ENCODE measurements at regions not wholly inside any gene's neighbourhood (a gene's known extent, or its start where the extent isn't known, plus 50 kb on each side); places are given as distances from the start of the nearest gene placed in this dataset.

DNA sequence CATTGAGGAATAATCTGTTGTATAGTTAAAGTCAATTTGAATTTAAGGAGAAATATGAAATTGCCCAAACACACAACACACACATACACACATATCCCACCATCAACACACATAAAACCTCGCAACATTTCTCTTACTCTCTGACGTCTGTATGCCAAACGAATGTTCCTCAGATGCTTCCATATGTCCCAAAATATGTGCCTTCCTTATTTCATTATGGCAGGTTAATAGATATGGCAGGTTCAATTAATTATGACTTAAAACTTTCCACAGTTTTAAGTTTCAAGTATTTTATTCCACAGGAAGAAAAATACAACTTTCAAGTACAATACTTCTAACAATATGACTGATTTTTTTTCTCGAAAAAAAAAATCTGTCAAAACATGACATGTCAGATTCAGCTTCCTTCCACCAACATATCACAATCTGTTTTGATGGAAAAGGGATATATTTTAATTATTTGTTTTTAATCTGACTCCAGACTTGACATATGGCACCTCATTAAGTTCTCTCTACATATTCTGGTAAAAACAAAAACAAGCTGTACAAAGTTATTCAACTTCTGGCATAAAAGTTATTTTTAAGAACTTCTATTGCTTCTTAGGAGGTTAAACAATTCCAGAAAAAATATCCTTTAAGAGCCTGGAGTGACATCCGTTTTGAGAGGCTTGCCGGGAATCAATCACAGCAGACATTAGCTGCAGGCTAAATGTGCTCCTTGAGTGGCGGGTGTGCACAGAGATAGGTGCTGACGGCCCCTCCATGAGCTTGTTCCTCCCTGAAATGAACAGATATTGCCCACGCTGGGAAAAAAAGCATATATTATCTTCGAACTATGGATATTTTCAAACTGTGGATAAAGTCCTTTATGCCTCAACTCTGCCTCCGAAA, 812.7 kb downstream of the DCDC2C start:
- DNase-seq, result no peak

DNA sequence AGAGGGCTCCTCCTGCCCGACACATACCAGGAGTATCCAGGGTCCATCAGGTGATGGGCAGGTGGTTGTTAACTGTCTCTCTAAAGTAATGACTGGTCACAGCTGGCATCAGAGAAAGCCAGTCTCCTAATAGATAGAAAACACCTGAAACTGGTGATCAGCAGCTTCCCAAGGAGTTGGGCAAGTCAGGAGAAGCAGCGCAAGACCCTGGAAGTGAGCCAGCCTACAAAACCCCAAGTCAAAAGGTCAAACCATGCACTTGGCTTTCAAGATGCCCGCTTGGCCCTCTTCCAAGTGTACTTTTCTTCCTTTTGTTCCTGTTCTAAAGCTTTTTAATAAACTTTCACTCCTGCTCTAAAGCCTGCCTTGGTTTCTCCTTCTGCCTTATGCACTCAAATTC, 815.2 kb downstream of the DCDC2C start:
- no peak for DNase-seq

- DNase-seq, result no peak
Measured at GRCh38 chr2:4522498-4523421, 819.4 kb downstream of the DCDC2C start.

DNA sequence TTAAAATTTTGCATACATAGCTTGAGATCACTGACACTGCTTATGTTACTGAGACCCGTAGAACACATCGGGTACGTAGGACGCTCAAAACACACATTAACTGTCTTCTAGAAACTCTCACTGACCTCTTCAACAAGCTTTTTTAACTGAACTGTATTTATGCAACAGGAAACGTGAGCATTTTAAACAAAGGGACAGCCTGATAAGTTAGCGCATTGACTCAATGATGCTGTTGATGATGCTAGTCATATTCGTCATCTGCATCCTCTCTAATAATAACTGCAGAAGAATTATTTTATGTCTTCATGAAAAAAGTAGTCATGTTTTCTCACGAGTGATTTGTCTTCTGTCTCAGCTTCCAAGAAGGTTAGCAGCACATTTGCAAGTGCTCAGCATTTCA, 824.0 kb downstream of the DCDC2C start:
- no peak for DNase-seq

DNA sequence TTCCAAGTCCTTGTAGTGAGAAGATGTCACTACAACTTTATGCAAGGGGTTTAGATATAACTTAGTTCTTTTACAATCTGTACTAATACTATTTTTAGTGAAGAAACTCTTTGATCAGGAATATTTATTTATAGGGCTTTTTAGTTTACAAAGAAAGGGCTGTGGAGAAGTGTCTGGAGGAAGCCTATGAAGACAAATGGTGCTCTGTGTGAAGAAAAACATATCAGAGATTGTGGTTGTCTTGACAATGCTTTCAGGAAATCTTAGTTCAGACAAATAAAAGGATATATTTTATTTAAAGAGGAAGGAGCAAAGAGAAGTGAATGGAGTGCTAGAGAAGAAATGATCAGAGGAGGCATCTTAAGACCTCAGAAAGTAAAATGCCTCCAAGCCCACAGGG, 824.9 kb downstream of the DCDC2C start:
- no peak for DNase-seq

GRCh38 chr2:4528773-4529172, 825.4 kb downstream of the DCDC2C start:
- no peak for DNase-seq

GRCh38 chr2:4529738-4530137, 826.4 kb downstream of the DCDC2C start:
- no peak for DNase-seq

DNA sequence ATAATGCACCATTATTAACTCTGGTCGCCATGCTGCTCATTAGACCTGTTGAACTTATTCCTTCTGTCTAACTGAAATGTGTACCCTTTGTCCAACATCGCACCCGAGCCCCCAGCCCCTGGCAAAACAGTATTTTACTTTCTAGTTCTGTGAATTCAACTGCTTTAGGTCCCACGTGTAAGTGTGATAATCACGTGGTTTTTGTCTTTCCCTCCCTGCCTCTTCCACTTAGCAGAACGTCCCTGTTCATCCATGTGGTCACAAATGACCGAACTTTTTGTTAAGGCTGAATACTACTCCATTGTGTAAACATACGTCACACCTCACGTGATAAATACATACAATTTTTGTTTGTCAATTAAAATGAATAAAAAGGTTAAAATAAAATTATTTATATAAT, 826.9 kb downstream of the DCDC2C start:
- DNase-seq, result no peak

DNA sequence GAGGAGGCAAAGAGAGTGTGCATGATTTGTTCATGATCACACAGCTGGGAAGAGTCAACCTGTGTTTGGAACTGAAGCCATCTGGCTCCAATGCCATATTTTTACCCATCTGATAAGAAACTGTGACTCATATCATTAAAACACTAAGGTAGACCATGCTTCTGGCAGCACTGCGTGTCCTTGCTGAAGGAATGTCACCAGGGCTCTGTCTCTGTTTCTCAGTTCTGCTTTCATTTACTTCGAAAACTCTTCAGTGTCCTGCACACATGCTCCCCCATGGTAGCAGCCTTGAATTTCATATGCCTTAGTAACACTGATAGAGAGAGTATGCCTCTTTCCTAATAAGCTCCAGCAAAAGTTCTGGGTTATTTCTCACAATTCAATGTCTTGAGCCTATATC, 830.4 kb downstream of the DCDC2C start:
- DNase-seq, result no peak

GRCh38 chr2:4539121-4539520, 835.7 kb downstream of the DCDC2C start:
- no peak for DNase-seq

DNA sequence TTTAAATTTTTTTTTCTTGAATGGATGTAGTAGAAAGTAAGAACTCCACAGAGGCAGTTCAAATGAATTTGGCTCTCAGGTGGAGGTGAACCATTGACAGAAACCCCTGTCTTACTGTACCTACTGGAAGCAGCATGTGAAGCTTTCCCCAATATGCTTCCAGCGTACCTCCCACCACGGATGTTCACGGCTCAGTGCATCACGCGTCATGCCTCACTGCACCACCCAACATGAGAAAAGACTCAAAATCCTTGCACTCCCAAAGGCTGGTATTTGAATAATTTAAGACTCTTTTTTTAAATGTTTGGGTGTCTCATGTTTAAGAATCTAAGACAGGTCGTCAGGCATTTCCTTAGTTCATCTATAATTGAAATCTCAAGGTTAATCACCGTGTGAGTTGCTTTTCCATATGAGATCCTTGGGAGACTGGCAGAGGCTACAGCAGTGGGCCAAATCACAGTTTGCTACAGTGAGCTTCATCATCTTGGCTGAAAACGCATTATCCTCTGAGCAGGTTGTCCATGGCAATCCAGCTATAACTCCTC, 846.4 kb downstream of the DCDC2C start:
- peak; percentile 15 for DNase-seq

DNA sequence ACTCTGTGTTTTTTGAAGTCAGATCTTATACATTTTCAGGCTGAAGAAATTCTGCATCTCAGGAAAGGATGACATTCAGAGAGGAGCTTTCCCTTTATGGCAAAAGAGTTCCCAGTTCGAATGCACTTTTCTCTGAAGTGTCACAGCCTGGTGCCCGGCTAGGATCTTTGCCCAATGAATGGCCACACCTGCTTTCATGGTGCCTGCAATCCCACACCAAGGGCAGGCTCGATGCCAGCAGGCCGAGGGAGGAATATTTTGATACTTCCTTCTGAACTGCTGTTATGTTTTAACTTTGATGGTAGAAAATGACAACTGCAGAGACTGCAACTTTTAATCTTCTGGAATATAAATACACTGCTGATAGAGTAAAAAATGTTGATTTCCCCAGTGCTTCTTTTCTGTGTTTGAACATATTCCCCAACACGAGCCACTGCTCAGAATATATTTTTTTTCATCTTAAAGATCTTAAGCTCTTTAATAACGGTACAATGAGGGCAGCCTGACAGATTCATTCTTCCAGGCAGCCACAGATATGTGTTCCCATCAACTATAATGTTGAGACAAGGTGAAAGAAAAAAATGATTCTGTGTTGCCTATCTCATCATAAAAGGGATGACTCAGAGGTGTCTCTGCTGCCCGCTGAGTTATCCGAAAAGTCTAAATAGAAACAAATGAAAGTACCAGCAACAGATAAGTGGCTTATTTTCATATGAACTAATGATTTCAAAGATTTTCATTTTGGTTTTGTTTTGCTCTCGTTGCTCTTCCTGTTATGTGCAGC, 848.5 kb downstream of the DCDC2C start:
- DNase-seq, result peak; percentile 28

GRCh38 chr2:4553241-4553640, 849.9 kb downstream of the DCDC2C start:
- no peak for DNase-seq

DNA sequence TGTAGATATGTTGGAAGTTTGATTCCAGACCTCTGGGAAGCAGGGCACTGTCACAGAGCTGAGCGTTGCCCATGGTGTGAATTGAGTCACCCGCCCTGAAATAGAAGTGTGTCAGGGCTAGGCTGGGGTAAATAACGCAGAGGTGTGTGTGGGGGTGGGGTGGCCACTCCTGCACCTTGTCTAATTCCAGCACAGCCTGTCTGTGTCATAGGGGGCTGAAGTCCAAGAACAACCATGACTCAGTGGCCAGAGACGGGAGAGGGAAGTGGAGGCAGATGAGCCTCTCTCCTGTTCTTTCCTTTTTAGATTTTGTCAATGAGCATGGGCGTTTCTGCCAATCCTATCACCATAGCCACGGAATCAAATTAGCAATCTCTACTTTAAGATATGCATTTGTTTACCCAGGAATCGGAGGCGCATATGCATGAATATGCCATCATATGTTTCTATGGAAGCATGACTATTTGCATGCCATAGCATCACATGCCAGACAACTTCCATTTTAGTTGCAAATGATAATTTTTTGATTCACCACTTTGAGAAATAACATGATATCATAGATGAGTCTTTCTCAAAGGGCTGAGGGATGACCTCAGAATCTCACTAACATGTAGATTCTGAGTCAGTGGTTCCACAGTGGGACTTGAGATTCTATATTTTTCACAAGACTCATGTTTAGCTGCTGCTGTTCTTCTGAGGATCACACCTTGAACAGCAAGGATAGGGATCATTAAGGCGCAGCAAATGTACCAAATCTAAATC, 852.9 kb downstream of the DCDC2C start:
- no peak for DNase-seq

DNA sequence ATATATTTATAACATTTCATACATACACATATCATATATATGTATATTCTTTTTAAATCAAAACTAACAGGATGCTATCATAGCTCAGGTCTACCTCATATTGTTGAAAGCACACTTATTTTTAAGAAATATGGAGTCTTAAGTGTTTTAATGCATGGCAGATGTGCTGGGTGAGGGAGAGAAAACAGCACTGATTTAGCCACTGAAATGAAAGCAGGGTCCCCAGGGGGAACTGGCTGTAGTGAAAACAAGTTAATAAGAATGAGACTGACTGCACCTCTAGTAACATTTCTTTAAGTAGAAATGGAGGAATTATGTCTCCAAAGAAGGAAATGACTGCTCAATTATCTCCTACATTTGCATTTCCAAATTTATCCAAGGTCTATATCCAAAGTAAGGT, 857.8 kb downstream of the DCDC2C start:
- DNase-seq, result no peak

DNA sequence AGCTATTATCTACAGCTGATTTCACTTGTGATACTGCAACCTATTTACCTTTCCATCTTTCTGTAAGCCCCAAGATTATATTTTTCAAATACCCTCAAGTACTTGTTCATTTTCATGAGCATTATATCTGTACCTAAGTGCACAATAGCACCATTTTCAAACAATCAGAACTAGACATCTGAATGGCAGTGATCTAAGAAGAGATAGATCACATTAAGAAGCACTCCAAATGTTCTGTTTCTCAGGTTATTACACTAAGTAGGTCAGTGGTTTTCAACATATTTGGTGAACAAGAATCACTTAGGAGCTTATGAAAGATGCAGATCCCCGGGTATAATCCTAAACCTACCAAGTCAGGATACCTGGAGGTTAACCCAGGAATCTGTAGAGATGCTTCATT, 872.7 kb downstream of the DCDC2C start:
- no peak for DNase-seq

DNA sequence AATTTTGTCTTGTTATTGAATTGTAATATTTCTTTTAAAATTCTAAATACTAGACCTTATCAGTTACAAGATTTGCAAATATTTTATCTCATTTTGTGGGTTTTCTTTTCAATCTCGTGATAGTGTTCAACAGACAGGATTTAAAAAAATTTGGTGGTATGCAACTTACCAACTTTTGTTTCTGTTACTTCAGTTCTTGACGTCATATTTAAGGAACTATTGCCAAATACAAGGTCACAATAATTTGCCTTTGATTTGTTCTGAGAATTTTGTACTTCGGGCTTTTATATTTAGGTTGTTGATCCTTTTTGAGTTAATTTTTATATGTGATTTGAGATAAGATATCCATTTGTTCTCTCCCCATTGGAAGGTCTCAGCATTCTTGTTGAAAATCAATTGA, 876.6 kb downstream of the DCDC2C start:
- DNase-seq, result no peak

GRCh38 chr2:4585057-4585635, 881.8 kb downstream of the DCDC2C start:
- no peak for DNase-seq

GRCh38 chr2:4588606-4589005, 885.2 kb downstream of the DCDC2C start:
- DNase-seq, result no peak

DNA sequence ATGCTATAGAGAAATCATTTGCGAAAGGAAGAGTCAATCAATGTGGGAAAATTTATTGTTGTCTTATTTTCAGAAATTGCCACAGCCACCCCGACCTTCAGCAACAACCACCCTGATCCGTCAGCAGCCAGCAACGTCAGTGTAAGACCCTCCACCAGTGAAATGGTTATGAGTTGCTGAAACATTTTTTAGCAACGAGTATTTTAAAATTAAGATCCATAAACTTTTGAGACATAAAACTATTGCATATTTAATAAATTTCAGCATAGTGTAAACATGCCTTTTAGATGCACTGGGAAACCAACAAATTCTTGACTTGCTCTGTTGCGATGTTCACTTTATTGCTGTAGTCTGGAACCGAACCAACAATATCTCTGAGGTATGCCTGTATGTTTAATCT, 887.9 kb downstream of the DCDC2C start:
- no peak for DNase-seq

GRCh38 chr2:4597400-4597799, 894.0 kb downstream of the DCDC2C start:
- no peak for DNase-seq

DNA sequence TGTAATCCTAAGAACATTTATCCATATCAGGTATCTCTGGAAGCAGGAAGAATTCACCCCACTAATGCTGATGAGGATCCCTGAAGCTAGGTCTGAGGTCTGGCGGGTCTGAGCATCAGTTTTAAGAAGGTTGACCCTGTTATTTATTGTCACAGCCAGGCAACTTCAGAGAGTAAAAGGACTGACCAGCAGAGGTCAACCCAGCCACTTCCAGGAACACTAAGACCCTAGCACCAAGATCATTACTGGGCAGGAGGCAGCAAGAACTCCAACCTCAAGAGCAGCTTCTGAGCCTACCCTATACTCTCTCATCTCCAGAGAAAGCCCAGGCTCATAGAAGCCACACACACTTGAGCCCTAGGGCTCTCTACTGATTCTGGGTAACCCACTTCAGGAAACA, 901.4 kb downstream of the DCDC2C start:
- no peak for DNase-seq
